Karpas-422 (cell line): ENCODE measurements at regions not wholly inside any gene's neighbourhood (a gene's known extent, or its start where the extent isn't known, plus 50 kb on each side); places are given as distances from the start of the nearest gene placed in this dataset.

Source experiments
- DNase-seq: peaks from one replicate; pipeline ENCODE4 v3.0.0-alpha.2; 2015
- H2AFZ ChIP-seq: fragments of 200-600 bp; sonication (generic); 2 replicates; pipeline ENCODE4 v1.6.1; 2014; ENCODE audit warnings: antibody characterized with exemption, low read length, mixed read lengths
- H3K27ac ChIP-seq: fragments of 200-600 bp; sonication (generic); 2 replicates; pipeline ENCODE4 v1.5.1; 2014; ENCODE audit warnings: mild to moderate bottlenecking, low read length, moderate library complexity
- H3K27me3 ChIP-seq: fragments of 200-600 bp; sonication (generic); 2 replicates; pipeline ENCODE4 v1.6.1; 2014; ENCODE audit warnings: low read length, mixed read lengths
- H3K36me3 ChIP-seq: fragments of 200-600 bp; sonication (generic); 2 replicates; pipeline ENCODE4 v1.6.1; 2014; ENCODE audit warnings: low read length, mixed read lengths; ENCODE audit not compliant: insufficient read depth
- H3K4me1 ChIP-seq: fragments of 200-600 bp; sonication (generic); 2 replicates; pipeline ENCODE4 v1.6.1; 2014; ENCODE audit warnings: mild to moderate bottlenecking, low read length, mixed read lengths
- H3K4me2 ChIP-seq: fragments of 200-600 bp; sonication (generic); 2 replicates; pipeline ENCODE4 v1.6.1; 2014; ENCODE audit warnings: low read length, low read depth, mild to moderate bottlenecking; ENCODE audit not compliant: poor library complexity, severe bottlenecking
- H3K4me3 ChIP-seq: fragments of 200-600 bp; sonication (generic); 2 replicates; pipeline ENCODE4 v1.5.1; 2014; ENCODE audit warnings: mild to moderate bottlenecking, antibody characterized with exemption, low read length, mixed read lengths
- H3K79me2 ChIP-seq: fragments of 200-600 bp; sonication (generic); 2 replicates; pipeline ENCODE4 v1.6.1; 2014; ENCODE audit warnings: mild to moderate bottlenecking, low read length, mixed read lengths
- H3K9ac ChIP-seq: fragments of 200-600 bp; sonication (generic); 2 replicates; pipeline ENCODE4 v1.6.0; 2014; ENCODE audit warnings: low read length
- H3K9me2 ChIP-seq: fragments of 200-600 bp; sonication (generic), shearing (Covaris generic); replicated peaks from 2 replicates; pipeline ENCODE4 v1.6.0; 2014; ENCODE audit warnings: mild to moderate bottlenecking, low read length, moderate library complexity; ENCODE audit not compliant: insufficient read depth
- H3K9me3 ChIP-seq: fragments of 300-700, 200-600 bp; sonication (generic); 2 replicates; pipeline ENCODE4 v1.6.1; 2014; ENCODE audit warnings: low read length, mixed read lengths
- H4K20me1 ChIP-seq: fragments of 200-600 bp; sonication (generic); 2 replicates; pipeline ENCODE4 v1.6.1; 2014; ENCODE audit warnings: mild to moderate bottlenecking, antibody characterized with exemption, low read length, low read depth; ENCODE audit not compliant: insufficient read depth

DNA sequence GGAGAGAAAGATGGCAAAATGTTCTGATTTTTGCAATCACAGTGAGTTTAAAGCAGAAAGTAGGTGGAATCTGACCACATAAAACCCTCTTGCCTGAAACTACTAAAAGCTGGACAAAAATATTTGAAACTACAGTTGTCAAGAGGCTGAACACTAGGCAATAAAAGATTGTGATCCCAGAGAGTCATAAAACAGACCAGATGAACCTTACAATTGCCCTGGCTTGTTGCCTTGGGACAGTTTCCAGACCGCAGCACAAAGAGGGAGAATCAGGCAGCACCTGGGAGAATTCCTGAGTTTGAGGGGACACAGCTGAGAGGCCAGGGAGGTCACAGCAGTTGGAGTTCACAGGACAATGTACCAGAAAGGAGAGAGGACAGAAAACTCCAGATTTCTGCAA is 107.3 kb upstream of the NANOS1 start:
- no peaks in the 10 kb centered on the region for H3K36me3 ChIP-seq
- no peak overlapping the region for H2AFZ ChIP-seq
- no peak for DNase-seq
- no peak overlapping the region for H3K4me3 ChIP-seq
- H3K4me1 ChIP-seq, result no peaks in the 10 kb centered on the region
- no peaks in the 10 kb centered on the region for H3K27me3 ChIP-seq
- no peak overlapping the region for H3K27ac ChIP-seq
- H4K20me1 ChIP-seq, result no peaks in the 10 kb centered on the region
- H3K79me2 ChIP-seq, result no peaks in the 10 kb centered on the region
- no peaks in the 10 kb centered on the region for H3K9me3 ChIP-seq
- H3K9me2 ChIP-seq, result no peaks in the 10 kb centered on the region
- no peak overlapping the region for H3K9ac ChIP-seq
- H3K4me2 ChIP-seq, result no peak overlapping the region

DNA sequence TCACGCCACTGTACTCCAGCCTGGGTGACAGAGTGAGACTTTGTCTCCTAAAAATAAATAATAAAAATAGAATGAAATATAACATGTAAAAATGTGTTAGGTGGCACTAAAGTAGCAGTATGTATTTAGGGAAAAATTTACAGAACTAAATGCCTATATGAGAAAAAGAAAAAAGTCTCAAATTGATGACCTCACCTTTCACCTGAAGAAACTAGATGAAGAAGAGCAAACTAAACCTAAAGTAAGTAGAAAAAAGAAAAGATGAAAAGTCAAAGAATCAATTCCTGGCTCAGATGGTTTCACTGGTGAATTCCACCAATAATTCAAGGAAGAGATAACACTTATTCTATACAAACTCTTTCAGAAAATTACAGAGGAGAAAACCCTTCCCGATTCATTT is 106.5 kb upstream of the NANOS1 start:
- Histone ChIP-seq H3K79me2 (no peaks in the 10 kb centered on the region), H3K9me2 (no peaks in the 10 kb centered on the region), H4K20me1 (no peaks in the 10 kb centered on the region), H2AFZ (no peak overlapping the region), H3K9ac (no peak overlapping the region), H3K27ac (no peak overlapping the region), H3K36me3 (no peaks in the 10 kb centered on the region), H3K9me3 (no peaks in the 10 kb centered on the region), H3K4me1 (no peaks in the 10 kb centered on the region), H3K4me2 (no peak overlapping the region), H3K4me3 (no peak overlapping the region), H3K27me3 (no peaks in the 10 kb centered on the region)
- no peak for DNase-seq

DNA sequence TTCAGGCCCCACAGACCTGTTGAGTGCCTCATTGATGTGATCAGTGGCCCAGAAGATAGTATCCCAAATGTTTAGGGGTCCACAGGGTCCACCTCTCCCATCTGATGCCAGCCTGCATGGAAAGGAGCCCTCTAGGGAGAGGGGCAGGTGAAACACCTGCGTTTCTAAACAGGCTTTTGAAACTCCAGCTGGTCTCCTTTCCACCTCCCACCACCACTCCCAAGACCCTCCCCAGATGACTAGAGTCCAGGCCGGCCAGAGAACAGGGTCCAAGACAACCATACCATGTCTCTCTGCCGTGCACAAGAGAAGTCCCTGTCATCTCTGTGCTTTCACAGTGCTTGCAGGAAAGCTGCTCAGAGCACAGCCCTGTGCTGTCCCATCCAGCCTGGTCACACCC is 105.0 kb upstream of the NANOS1 start:
- H3K4me2 ChIP-seq, result no peak overlapping the region
- H3K27me3 ChIP-seq, result no peaks in the 10 kb centered on the region
- no peak for DNase-seq
- H3K79me2 ChIP-seq, result no peaks in the 10 kb centered on the region
- no peak overlapping the region for H3K27ac ChIP-seq
- H4K20me1 ChIP-seq, result no peaks in the 10 kb centered on the region
- H3K4me1 ChIP-seq, result no peaks in the 10 kb centered on the region
- no peak overlapping the region for H3K4me3 ChIP-seq
- no peaks in the 10 kb centered on the region for H3K36me3 ChIP-seq
- H2AFZ ChIP-seq, result no peak overlapping the region
- H3K9ac ChIP-seq, result no peak overlapping the region
- no peaks in the 10 kb centered on the region for H3K9me3 ChIP-seq
- no peaks in the 10 kb centered on the region for H3K9me2 ChIP-seq

DNA sequence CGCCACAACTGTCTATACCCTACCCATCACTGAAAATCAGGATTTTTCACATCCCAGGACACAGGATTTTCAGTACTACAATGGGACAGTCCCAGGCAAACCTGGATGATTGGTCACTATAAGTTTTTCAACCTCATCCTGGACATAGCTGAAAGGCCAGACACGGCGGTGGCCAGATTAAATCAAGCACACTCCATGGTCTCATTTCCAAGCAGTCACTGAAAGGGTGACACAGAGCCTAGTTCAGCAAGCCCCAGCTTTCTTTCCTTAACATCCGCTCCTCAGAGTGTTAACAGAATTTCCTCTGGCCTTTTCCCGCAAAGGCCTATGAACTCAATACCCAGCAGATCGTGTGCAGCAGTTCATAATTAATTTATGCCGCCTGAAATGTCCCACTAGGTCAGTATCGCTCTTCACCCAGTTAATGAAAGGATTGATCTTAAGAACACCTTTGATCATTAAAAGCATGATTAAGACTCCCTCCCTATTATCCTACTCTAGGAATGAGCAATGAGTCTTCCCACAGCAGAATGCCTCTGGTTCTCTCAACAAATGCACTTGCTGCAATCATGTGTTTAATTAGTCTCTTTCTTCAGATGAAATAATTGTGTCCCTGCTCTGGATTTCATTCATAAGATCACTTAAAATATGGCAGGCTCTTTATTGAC is 104.0 kb upstream of the NANOS1 start:
- no peaks in the 10 kb centered on the region for H3K9me3 ChIP-seq
- DNase-seq, result no peak
- H3K36me3 ChIP-seq, result no peaks in the 10 kb centered on the region
- no peak overlapping the region for H3K4me2 ChIP-seq
- H3K79me2 ChIP-seq, result no peaks in the 10 kb centered on the region
- no peaks in the 10 kb centered on the region for H3K4me1 ChIP-seq
- no peaks in the 10 kb centered on the region for H3K9me2 ChIP-seq
- no peaks in the 10 kb centered on the region for H3K27me3 ChIP-seq
- no peak overlapping the region for H3K27ac ChIP-seq
- no peak overlapping the region for H2AFZ ChIP-seq
- no peaks in the 10 kb centered on the region for H4K20me1 ChIP-seq
- no peak overlapping the region for H3K4me3 ChIP-seq
- no peak overlapping the region for H3K9ac ChIP-seq

DNA sequence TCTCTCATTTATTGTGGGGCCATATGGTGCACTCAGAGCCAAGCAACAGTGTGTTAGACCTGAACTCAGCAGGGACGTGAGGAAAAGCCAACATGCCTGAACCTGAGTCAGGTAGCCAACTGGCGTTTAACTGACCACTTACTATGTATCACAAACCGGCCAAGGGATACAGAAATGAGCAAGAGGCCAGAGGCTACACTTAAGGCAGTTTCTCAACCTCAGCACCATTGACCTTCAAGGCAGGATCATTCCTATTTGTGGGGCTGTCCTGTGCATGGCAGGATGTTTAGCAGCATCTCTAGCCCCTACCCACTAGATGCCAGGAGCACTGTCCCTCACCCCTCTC is 103.5 kb upstream of the NANOS1 start:
- no peak for DNase-seq
- no peak overlapping the region for H3K9ac ChIP-seq
- peaks cover 2% of the 10 kb centered on the region; the same call in 1 of the 2 replicates for H3K9me3 ChIP-seq
- H3K79me2 ChIP-seq, result no peaks in the 10 kb centered on the region
- no peaks in the 10 kb centered on the region for H4K20me1 ChIP-seq
- no peak overlapping the region for H3K4me2 ChIP-seq
- no peaks in the 10 kb centered on the region for H3K4me1 ChIP-seq
- H3K27me3 ChIP-seq, result no peaks in the 10 kb centered on the region
- H3K9me2 ChIP-seq, result no peaks in the 10 kb centered on the region
- H3K27ac ChIP-seq, result no peak overlapping the region
- no peak overlapping the region for H2AFZ ChIP-seq
- H3K4me3 ChIP-seq, result no peak overlapping the region
- no peaks in the 10 kb centered on the region for H3K36me3 ChIP-seq

DNA sequence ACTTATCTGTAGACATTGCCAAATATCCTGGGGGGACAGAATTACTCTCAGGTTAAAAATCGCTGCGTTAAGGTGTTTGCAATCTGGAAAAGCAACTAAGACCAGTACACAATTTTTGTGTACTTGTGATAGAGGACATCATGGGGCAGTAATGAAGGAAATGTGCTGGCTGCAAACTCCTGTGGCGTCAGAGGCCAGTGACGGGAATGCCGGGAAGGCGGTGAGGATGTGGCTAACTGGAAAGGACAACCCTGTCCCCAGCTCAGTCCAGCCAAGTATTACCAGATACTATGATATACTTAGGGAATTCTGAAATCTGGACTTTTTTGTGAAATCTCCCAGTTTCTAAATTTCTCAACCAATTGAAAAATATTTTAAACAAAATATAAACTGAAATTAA is 103.1 kb upstream of the NANOS1 start:
- Histone ChIP-seq H3K9me2 (no peaks in the 10 kb centered on the region), H3K79me2 (no peaks in the 10 kb centered on the region), H3K4me1 (no peaks in the 10 kb centered on the region), H3K27ac (no peak overlapping the region), H3K27me3 (no peaks in the 10 kb centered on the region), H4K20me1 (no peaks in the 10 kb centered on the region), H3K9me3 (peaks cover 3% of the 10 kb centered on the region; the same call in 1 of the 2 replicates), H3K4me2 (no peak overlapping the region), H3K36me3 (no peaks in the 10 kb centered on the region), H2AFZ (no peak overlapping the region), H3K4me3 (no peak overlapping the region), H3K9ac (no peak overlapping the region)
- no peak for DNase-seq

DNA sequence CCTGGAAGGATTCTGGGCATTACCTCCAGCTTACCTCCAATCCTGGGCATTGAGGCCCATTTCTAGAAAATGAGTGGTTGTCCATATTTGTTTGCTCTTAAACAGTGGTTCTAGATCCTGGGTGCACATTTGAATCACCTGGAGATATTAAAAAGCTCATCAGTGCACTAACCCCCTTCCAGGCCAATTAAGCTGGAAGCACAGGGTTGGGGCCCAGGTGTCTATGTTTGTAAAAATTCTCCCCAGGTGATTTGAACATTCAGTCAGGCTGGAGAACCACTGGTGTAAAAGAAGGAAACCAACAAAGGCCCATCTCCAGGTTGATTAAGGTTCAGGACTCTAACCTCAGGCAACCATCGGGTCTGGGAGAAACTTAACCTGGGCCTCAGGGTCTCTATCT is 102.6 kb upstream of the NANOS1 start:
- no peak overlapping the region for H2AFZ ChIP-seq
- no peak for DNase-seq
- H3K4me1 ChIP-seq, result no peaks in the 10 kb centered on the region
- peaks cover 3% of the 10 kb centered on the region; the same call in 1 of the 2 replicates for H3K9me3 ChIP-seq
- no peak overlapping the region for H3K27ac ChIP-seq
- H3K36me3 ChIP-seq, result no peaks in the 10 kb centered on the region
- H3K27me3 ChIP-seq, result no peaks in the 10 kb centered on the region
- H3K4me3 ChIP-seq, result no peak overlapping the region
- H4K20me1 ChIP-seq, result no peaks in the 10 kb centered on the region
- H3K79me2 ChIP-seq, result no peaks in the 10 kb centered on the region
- H3K4me2 ChIP-seq, result no peak overlapping the region
- H3K9me2 ChIP-seq, result no peaks in the 10 kb centered on the region
- H3K9ac ChIP-seq, result no peak overlapping the region

DNA sequence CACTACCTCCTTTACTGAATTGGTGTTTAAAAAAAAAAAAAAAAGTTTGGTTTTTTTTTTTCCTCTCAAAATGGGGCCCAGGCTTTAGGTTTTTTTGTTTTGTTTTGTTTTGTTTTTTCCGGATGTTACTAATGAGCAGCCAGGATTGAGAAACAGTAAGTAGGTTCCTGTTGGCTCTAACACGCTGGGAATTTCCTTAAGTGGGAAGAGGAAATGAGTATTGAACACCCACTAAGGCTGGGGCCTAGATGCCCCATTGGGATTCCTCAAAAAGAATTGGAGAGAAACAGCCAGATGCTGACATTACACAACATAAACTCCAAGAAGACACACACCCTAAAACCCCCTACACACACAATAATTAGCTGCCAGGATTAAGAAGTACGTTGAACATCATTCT is 102.2 kb upstream of the NANOS1 start:
- no peak for DNase-seq
- H2AFZ ChIP-seq, result no peak overlapping the region
- H3K9me2 ChIP-seq, result no peaks in the 10 kb centered on the region
- no peak overlapping the region for H3K4me2 ChIP-seq
- no peaks in the 10 kb centered on the region for H3K79me2 ChIP-seq
- H3K9ac ChIP-seq, result no peak overlapping the region
- no peaks in the 10 kb centered on the region for H4K20me1 ChIP-seq
- H3K4me3 ChIP-seq, result no peak overlapping the region
- H3K27ac ChIP-seq, result no peak overlapping the region
- no peaks in the 10 kb centered on the region for H3K36me3 ChIP-seq
- peaks cover 3% of the 10 kb centered on the region; the same call in 1 of the 2 replicates for H3K9me3 ChIP-seq
- H3K4me1 ChIP-seq, result no peaks in the 10 kb centered on the region
- no peaks in the 10 kb centered on the region for H3K27me3 ChIP-seq

DNA sequence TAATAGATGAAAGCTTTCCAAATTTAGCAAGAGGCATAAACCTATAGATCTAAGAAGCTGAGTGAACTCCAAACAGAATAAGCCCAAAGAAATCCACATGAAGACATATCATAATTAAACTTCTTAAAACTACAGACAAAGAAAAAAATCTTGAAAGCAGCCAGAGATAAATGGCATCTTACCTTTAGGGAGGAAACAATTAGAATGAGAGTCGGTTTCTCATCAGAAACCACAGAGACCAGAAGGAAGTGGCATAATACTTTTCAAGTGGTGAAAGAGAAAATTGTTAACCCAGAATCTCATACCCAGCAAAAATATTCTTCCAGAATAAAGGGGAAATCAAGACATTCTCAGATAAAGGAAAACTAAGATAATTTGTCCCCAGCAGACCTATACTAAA is 98.9 kb upstream of the NANOS1 start:
- no peaks in the 10 kb centered on the region for H3K4me1 ChIP-seq
- no peaks in the 10 kb centered on the region for H3K79me2 ChIP-seq
- H2AFZ ChIP-seq, result no peak overlapping the region
- H3K4me2 ChIP-seq, result no peak overlapping the region
- no peaks in the 10 kb centered on the region for H3K9me2 ChIP-seq
- H3K4me3 ChIP-seq, result no peak overlapping the region
- no peaks in the 10 kb centered on the region for H3K27me3 ChIP-seq
- no peak for DNase-seq
- H3K36me3 ChIP-seq, result no peaks in the 10 kb centered on the region
- H3K9me3 ChIP-seq, result peaks cover 3% of the 10 kb centered on the region; the same call in 1 of the 2 replicates
- H4K20me1 ChIP-seq, result no peaks in the 10 kb centered on the region
- H3K9ac ChIP-seq, result no peak overlapping the region
- H3K27ac ChIP-seq, result no peak overlapping the region
